ENCODE measurements at regions not wholly inside any gene's neighbourhood (a gene's known extent, or its start where the extent isn't known, plus 50 kb on each side); places are given as distances from the start of the nearest gene placed in this dataset.

GRCh38 chr10:78504181-78504580, 470.5 kb downstream of the RPS24 start:
- no peak for DNase-seq

GRCh38 chr10:78505657-78506056, 472.0 kb downstream of the RPS24 start:
- DNase-seq: no peak

- no peak for DNase-seq
These were observed 473.0 kb downstream of the RPS24 start for GRCh38 chr10:78506614-78507013.

GRCh38 chr10:78507510-78508160, 474.0 kb downstream of the RPS24 start:
- no peak for DNase-seq

GRCh38 chr10:78508955-78509748, 475.5 kb downstream of the RPS24 start:
- no peak for DNase-seq

GRCh38 chr10:78510566-78511323, 477.1 kb downstream of the RPS24 start:
- no peak for DNase-seq

- no peak for DNase-seq
These were observed 477.9 kb downstream of the RPS24 start for GRCh38 chr10:78511324-78512204.

- DNase-seq: no peak
These were observed 478.5 kb downstream of the RPS24 start for GRCh38 chr10:78512205-78512550.

GRCh38 chr10:78513330-78513729, 479.7 kb downstream of the RPS24 start:
- DNase-seq: no peak

- DNase-seq: no peak
These were observed 480.3 kb downstream of the RPS24 start for GRCh38 chr10:78513986-78514385.

GRCh38 chr10:78514459-78514858, 480.8 kb downstream of the RPS24 start:
- no peak for DNase-seq

- no peak for DNase-seq
These were observed 481.6 kb downstream of the RPS24 start for GRCh38 chr10:78515038-78515872.

GRCh38 chr10:78515873-78516153, 482.1 kb downstream of the RPS24 start:
- DNase-seq: no peak

GRCh38 chr10:78516236-78516635, 482.6 kb downstream of the RPS24 start:
- no peak for DNase-seq

GRCh38 chr10:78516756-78517155, 483.1 kb downstream of the RPS24 start:
- no peak for DNase-seq

GRCh38 chr10:78518224-78518623, 484.6 kb downstream of the RPS24 start:
- DNase-seq: no peak

- DNase-seq: peak in 1 of 2 experiments; percentile 13
These were observed 487.2 kb downstream of the RPS24 start for GRCh38 chr10:78520737-78521430.

GRCh38 chr10:78523453-78523852, 489.8 kb downstream of the RPS24 start:
- no peak for DNase-seq

GRCh38 chr10:78524342-78524741, 490.7 kb downstream of the RPS24 start:
- no peak for DNase-seq

- no peak for DNase-seq
These were observed 491.3 kb downstream of the RPS24 start for GRCh38 chr10:78524941-78525340.

GRCh38 chr10:78526347-78526746, 492.7 kb downstream of the RPS24 start:
- no peak for DNase-seq

GRCh38 chr10:78527296-78527695, 493.6 kb downstream of the RPS24 start:
- DNase-seq: no peak
